GM12878 (cell line): ENCODE measurements at regions not wholly inside any gene's neighbourhood (a gene's known extent, or its start where the extent isn't known, plus 50 kb on each side); places are given as distances from the start of the nearest gene placed in this dataset.

Experiments
- ATAC-seq: fragments of 200-7000 bp; cut with Tn5 transposase; 3 replicates; pipeline ENCODE4 v1.9.1; 2020; ENCODE audit warnings: mild to moderate bottlenecking, moderate library complexity
- BruUV-seq: library from RNA; stranded (reverse); fragments of 400-500 nt; replicated peaks from 2 replicates; lab custom pipeline; 2021; lab: Mats Ljungman, UMichigan
- CTCF ChIA-PET: fragments of 300-600 bp; sonication (Branson Sonifier 250); formaldehyde crosslinking; extraction: SDS; loops from one replicate; lab custom pipeline; 2021; ENCODE audit warnings: inconsistent platforms; lab: Yijun Ruan, JAX
- POLR2A ChIA-PET: fragments of 350-600 bp; formaldehyde crosslinking; extraction: SDS; loops from one replicate; lab custom pipeline; 2021; ENCODE audit warnings: inconsistent platforms; lab: Charles Lee
- RAD21 ChIA-PET: fragments of 300-600 bp; sonication (Branson Sonifier 250); formaldehyde crosslinking; loops from one replicate; lab custom pipeline; 2023; ENCODE audit warnings: antibody characterized with exemption; ENCODE audit not compliant: unreplicated experiment; lab: Charles Lee
- SMC1A ChIA-PET: fragments of 300-600 bp; sonication (Branson Sonifier 250); formaldehyde crosslinking; loops from one replicate; lab custom pipeline; 2023; ENCODE audit not compliant: unreplicated experiment, uncharacterized antibody; lab: Charles Lee
- DNase-seq: peaks from one replicate; pipeline ENCODE4 v3.0.0-alpha.2; 2011; ENCODE audit warnings: low read depth, low spot score
- FAIRE-seq: peaks from 3 replicates; lab custom pipeline; 2011; peaks lifted over from hg19 to GRCh38; lab: Jason Lieb, UNC
- H2AFZ ChIP-seq: 2 replicates; pipeline ENCODE4 v1.6.0; 2011; ENCODE audit warnings: low read depth, low read length, control low read depth; ENCODE audit not compliant: control insufficient read depth
- H3K27ac ChIP-seq: 2 replicates; pipeline ENCODE4 v1.5.1; 2011; ENCODE audit warnings: control low read depth; ENCODE audit not compliant: control insufficient read depth, insufficient read depth
- H3K27me3 ChIP-seq, 2 experiments: replicated peaks in 1 of 2; 2 replicates each; pipeline versions ENCODE4 v1.6.0 to v1.6.1; 2011; ENCODE audit warnings: low read length in 1 of 2; ENCODE audit not compliant: control insufficient read depth in 2 of 2, insufficient read depth in 2 of 2
- H3K36me3 ChIP-seq, 2 experiments: 2 replicates each; pipeline ENCODE4 v1.5.1; 2011; ENCODE audit warnings: low read length in 1 of 2; ENCODE audit not compliant: control insufficient read depth in 2 of 2, insufficient read depth in 2 of 2
- H3K4me1 ChIP-seq: 2 replicates; pipeline ENCODE4 v1.6.1; 2011; ENCODE audit warnings: mild to moderate bottlenecking, low read length, moderate library complexity, mixed read lengths; ENCODE audit not compliant: control insufficient read depth, insufficient read depth
- H3K4me2 ChIP-seq: 2 replicates; pipeline ENCODE4 v1.6.0; 2011; ENCODE audit warnings: control low read depth; ENCODE audit not compliant: control insufficient read depth, insufficient read depth
- H3K4me3 ChIP-seq: fragments of 200-600 bp; sonication (generic); 2 replicates; pipeline ENCODE4 v1.5.1; 2016
- H3K79me2 ChIP-seq: 2 replicates; pipeline ENCODE4 v1.6.0; 2011; ENCODE audit warnings: low read length; ENCODE audit not compliant: control insufficient read depth, insufficient read depth
- H3K9ac ChIP-seq: 2 replicates; pipeline ENCODE4 v1.8.0; 2011; ENCODE audit warnings: low read length, control low read depth, mixed read lengths; ENCODE audit not compliant: control insufficient read depth, insufficient read depth
- H3K9me3 ChIP-seq: replicated peaks from 3 replicates; pipeline ENCODE4 v1.5.1; 2011; ENCODE audit warnings: mild to moderate bottlenecking, low read length; ENCODE audit not compliant: control insufficient read depth, insufficient read depth
- H4K20me1 ChIP-seq: 2 replicates; pipeline ENCODE4 v1.6.0; 2011; ENCODE audit not compliant: control insufficient read depth, insufficient read depth
- BACH1 ChIP-seq: fragments of 450-650 bp; IDR thresholded peaks from 2 replicates; pipeline ENCODE4 v1.6.1; 2017; ENCODE audit warnings: mild to moderate bottlenecking, borderline replicate concordance
- EP300 ChIP-seq, 2 experiments: fragments of 150-350 bp in 1 of 2; IDR thresholded peaks; 2 replicates each; pipeline ENCODE4 v1.6.1; 2011 to 2012; ENCODE audit warnings: low read depth in 2 of 2, low read length in 2 of 2, borderline replicate concordance in 1 of 2, improper control_type of control experiment in 1 of 2, inconsistent platforms in 1 of 2; ENCODE audit not compliant: control insufficient read depth in 1 of 2
- JUNB ChIP-seq: IDR thresholded peaks from 2 replicates; pipeline ENCODE4 v1.6.1; 2016; ENCODE audit warnings: antibody characterized with exemption, mild to moderate bottlenecking
- NFIC ChIP-seq: IDR thresholded peaks from 2 replicates; pipeline ENCODE4 v1.6.1; 2012; ENCODE audit warnings: low read depth, mild to moderate bottlenecking, inconsistent platforms, low read length, moderate library complexity
- REST ChIP-seq: IDR thresholded peaks from 2 replicates; pipeline ENCODE4 v1.6.1; 2012; ENCODE audit warnings: mild to moderate bottlenecking, low read depth, low read length
- YBX1 ChIP-seq: fragments of 450-650 bp; IDR thresholded peaks from 2 replicates; pipeline ENCODE4 v1.6.1; 2016; ENCODE audit warnings: antibody characterized with exemption
- WGBS: methylation state at CpG from one replicate; pipeline ENCODE4 v1.1.6; 2016; ENCODE audit warnings: low lambda C conversion rate; ENCODE audit not compliant: insufficient replicate concordance, insufficient coverage; ENCODE audit errors: missing lambda C conversion rate; 5-methylcytosine and 5-hydroxymethylcytosine counted together
- in situ Hi-C: fragments of 300-500 bp; cut with MboI; formaldehyde crosslinking; loops from 9 replicates; pipeline ENCODE4 v1.14.3; 2018; ENCODE audit warnings: mixed read lengths
- intact Hi-C: fragments of 100-400 bp; cut with micrococcal nuclease; formaldehyde crosslinking; loops from one replicate; pipeline ENCODE4 v1.14.2; 2022; ENCODE audit not compliant: unreplicated experiment

GRCh38 chr9:103816146-103816545 is 278.0 kb upstream of the SMC2 start:
- no TSS peak for BruUV-seq
- DNase-seq, result no peak
- Histone ChIP-seq H3K4me2 (no peak overlapping the region), H3K9me3 (no peaks in the 10 kb centered on the region), H3K27me3 (no peaks in the 10 kb centered on the region), H2AFZ (no peak overlapping the region), H4K20me1 (no peaks in the 10 kb centered on the region), H3K79me2 (no peaks in the 10 kb centered on the region), H3K4me1 (no peaks in the 10 kb centered on the region), H3K36me3 (no peaks in the 10 kb centered on the region), H3K9ac (no peak overlapping the region), H3K4me3 (no peak overlapping the region), H3K27ac (no peak overlapping the region)
- ChIA-PET RAD21 (no interaction called here), CTCF (no interaction called here), POLR2A (no interaction called here), SMC1A (no interaction called here)
- in situ Hi-C loops, result no loop called here
- intact Hi-C loops, result no loop called here
- 23% methylated on average over 4 of the region's 4 CpGs for WGBS
- ATAC-seq, result no peak
- FAIRE-seq, result peak; percentile 35
- TF ChIP-seq BACH1 (no peak), YBX1 (no peak), EP300 (IDR thresholded peaks at IDR 0.05; ENCODE audit: borderline replicate concordance in 1 of 2, control insufficient read depth in 1 of 2, low read depth in 2 of 2, low read length in 2 of 2) (no peak), NFIC (peak; percentile 47; the same call in 1 of the 2 replicates), REST (no peak), JUNB (peak; percentile 29; the same call in 1 of the 2 replicates)
